Activated CD8-positive, alpha-beta memory T cell treated with anti-CD3 and anti-CD28 coated beads for 24 hours (primary cell): ENCODE measurements at regions not wholly inside any gene's neighbourhood (a gene's known extent, or its start where the extent isn't known, plus 50 kb on each side); places are given as distances from the start of the nearest gene placed in this dataset.

Source experiments
- DNase-seq: peaks from one replicate; pipeline ENCODE4 v3.0.0-alpha.2; 2020

DNA sequence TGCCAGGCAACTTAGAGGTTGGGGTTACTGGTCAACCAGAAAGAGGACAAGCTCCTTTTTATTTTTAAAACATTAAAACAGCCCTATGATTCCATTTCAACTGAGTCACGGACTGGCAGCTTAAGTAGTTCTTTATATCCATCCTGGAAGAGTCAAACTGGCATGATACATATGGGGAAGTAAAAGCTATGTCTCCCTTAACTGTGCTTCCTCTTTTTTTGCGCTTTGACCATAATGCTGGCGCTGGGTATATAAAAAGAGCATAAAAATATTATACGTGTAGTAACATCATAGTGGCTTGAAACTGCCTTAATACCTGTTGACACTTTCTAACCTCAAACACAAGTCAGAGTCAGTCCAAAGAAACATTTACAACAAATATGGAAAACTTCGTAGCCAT lies 274.4 kb downstream of the CSNK1G3 start:
- no peak for DNase-seq

DNA sequence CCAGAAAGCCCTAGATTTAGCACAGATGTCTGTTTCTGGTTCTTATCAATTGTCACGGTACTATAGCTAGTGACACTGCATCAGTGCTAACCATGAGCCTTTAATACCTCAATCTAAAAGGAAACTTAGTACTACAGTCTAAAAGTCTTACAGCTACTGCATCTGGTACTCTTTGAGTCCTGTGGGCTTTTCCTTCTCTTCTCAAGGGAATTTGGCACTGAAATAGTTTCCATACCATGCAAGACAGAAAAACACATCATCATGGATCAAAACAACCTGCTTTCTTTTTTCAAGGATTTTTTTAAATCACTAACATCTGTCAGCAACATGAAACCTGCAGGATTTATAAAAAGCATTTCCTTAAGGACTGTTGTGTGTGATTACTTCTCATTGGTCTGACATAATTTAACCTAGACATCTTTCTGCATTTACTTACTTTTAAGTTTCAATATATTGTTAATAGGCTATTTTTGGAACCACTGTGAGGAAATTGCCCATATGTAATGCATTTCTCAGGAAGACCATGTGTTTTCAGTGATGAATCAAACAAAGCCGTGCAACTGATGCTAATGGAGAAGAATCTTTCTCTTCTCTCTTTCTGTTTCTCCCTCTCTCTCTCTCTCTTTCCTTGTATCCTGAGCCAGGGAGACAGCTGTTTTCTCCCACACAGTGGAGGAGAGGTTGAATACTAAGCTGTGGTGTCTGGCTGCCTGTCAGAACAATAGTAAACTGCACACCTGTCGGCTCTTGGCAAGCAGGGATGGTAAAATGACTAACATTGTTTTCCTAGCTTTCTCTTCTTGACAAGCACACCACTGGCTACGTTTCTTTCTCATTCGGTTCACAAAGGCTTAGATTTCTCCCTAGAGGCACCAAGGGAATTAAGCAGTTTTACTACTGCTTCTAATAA lies 273.4 kb downstream of the CSNK1G3 start:
- no peak for DNase-seq

DNA sequence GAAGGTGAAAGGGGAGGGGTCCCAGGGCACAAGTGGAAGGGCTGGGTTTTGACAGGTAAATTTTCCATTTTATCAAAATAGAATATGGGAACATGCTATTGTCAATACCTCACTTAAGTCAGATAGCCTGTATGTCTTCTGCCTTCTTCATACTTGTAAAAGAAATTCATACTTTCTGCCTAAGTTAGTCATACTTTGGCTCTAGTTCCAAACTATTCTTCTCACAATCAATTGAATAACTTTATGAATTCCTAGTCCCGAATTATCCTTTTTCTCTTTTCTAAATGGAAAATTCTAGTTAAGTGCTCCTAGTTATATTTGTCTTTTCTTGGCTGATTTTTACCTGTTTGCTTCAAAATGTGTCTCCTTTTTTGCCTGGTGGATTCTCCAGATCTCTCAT lies 271.4 kb downstream of the CSNK1G3 start:
- no peak for DNase-seq

DNA sequence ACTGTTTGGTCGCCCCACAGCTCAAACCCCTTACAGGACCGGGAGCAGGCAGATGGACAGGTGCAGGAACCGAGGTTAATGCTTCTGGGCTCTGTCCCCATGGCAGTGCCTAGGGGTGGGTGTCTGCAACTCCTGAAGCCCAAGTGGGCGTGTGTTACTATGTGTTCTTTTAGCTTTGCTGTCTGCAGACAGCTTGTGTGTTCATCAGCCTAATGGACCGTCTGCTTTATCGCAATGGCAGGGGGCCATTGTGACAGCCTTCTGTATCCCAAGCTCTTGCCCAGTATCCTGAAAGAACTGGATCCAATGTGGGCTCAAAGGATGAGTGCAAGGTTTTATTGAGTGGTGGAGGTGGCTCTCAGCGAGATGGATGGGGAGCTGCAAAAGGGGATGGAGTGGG lies 266.7 kb downstream of the CSNK1G3 start:
- DNase-seq = no peak

DNA sequence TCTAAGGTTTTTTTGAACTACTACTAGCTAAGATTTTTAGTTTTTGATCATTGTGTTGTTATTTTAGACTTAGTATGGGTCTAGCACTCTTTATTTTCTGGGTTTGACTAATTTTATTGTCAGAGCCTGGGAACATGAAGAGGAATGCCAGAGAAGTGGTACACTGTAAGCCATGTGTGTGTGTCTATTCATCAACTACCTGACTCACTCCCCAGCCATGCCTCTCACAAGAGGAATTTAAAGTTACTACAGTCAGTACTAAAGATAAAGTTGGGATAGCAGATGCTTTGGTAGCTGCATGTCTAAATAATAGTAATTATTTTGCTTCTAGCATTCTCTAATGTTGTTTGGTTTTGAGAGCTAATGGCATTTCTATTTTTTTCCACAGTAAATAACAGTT lies 264.8 kb downstream of the CSNK1G3 start:
- no peak for DNase-seq

DNA sequence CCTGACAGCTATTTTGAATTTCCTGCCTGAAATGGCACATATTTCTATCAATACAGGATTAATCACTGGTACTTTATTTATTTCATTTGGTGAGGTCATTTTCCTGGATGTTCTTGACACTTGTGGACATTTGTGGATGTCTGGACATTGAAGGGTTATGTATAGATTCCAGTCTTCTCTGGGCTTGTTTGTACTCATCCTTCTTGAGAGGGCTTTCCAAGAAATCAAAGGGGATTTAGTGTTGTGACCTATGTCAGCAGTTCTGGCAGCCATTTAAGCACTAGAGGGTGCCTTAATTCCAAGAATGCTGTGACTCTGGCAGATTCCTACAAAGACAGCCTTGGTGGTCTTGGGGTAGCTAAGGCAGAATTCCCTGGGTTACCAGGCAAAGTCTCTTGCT lies 259.7 kb downstream of the CSNK1G3 start:
- DNase-seq = no peak

DNA sequence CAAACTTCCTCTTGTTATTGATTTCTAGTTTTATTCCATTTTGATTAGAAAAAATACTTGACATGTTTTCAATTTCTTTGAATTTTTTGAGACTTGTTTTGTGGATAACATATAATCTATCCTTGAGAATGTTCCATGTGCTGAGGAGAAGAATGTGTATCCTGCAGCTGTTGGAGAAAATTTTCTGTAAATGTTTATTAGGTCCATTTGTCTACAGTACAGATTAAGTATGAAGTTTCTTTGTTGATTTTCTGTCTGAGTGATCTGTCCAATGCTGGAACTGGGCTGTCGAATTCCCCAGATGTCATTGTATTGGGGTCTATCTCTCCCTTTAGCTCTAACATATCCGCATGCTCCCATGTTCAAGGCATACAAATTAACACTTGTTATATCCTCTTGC lies 251.2 kb downstream of the CSNK1G3 start:
- DNase-seq = no peak

DNA sequence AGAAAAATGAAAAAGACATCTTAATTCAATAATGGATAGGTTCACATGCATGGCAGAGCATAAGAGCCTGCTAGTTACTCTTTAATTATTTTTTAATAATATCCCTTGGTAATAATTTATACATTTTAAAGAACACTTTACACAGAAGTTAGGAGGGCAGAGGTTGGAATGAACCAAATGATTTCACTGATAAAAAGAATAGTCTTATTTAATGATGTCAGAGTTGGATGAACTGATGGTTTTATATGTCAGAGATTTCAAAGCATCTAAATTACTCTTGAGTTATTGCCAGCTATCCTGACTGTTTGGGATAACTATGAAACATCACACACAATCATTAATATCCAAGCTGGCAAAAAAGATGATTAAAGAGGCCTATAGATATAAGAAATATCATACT lies 244.8 kb downstream of the CSNK1G3 start:
- DNase-seq = no peak

DNA sequence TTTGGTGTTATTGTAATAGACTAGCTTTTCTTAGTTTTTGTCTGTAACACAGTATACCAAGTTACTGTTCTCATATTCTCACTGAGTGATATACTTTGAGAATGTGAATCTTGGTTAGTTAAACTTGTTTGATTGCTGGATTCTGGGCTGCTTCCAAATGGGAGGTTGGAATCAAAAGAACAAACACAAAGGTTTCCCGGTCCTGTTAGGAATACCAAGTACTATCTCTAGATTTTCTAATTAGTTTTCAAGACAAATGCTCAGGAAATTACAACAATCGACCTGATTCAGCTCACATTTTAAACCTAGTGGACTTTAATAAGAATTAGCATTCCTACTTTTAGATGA lies 244.3 kb downstream of the CSNK1G3 start:
- no peak for DNase-seq

DNA sequence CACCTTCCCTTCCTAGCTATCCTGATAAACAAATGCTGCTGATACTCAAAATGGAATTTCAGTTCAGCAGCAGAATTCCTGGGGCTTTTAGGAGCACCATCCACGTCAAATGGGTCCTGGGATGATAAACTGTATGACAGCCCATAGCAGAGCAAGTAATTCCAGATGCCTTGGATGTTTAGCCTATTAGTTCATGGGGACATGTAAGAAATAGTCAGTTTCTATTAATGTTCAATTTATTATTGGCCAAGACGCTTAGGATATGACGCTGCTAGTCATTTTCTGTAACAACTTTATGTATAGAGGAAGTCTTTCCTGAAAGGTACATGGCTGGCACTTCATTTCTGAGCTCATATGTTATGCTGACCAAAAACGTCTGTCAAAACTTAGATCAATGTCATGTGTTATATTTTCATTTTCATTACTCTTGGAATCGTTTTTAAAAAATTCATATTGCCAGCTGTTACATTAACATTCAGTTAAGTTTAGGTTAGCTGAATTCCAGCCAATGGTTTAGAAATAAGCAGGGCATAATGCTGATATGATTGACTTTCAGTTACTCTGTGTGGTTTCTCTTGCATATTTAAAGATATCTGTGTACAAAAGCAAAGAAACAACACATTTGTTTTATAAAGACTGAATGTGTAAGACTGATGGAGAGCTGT lies 243.8 kb downstream of the CSNK1G3 start:
- no peak for DNase-seq

DNA sequence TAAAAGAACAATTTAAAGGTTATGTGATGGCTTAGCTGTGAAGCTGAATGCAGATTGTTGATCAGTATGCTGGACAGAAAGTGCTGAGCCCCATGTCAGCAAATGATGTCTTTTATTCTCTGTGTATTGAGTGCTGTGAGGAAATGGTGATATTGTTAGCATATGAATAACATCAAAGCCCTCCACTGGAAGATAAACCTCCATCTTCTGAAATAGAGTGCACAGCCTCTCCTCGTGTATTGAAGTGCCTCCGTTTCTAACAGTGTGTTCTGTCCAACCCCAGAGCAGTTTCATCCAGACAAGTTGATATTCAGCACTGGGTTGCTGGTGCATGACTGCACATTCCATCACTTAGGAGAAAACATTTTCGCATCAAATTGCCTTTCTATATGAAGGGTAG lies 242.9 kb downstream of the CSNK1G3 start:
- DNase-seq = no peak

DNA sequence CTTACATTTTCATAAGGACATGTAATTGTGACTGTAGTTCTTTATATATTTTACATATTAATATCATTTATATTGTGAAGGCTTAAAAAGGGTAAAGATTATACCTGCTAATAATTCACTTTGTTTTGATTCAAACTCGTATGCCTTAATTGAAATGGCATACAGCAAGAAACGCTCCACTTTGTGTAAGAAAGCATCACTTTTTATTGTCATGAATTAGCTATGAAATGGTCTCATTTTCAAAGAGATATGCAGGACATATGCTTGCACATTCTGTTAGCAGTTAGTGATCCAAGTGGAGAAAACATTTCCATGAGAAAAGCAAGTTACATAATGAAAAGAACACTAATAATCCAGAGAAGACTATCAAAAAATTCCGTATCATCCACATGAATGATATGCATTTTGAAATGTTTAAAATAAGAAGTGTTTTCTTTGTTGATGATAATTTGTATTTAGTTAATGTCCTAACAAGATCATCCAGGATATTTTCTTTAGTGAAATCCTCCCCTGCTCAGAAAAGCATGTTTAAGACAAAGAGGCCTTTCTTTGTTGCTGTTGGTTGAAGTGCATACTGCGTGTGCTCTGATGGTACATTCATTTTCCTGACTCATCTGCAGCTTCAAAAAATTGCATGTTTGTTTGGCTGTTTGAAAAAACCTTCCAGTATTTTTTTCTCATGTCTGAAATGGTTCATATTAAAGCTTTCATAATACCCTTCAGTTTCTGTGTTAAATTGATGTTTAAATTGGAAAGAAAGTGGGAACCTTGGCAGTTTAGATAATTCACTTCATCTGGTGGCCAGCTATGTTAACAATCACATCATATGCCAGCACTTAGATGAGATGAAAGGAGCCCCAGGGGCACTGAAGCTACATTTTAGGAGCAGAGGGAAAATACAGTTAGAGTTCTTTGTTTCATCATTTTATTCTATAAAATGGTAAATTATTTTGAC lies 242.2 kb downstream of the CSNK1G3 start:
- no peak for DNase-seq

DNA sequence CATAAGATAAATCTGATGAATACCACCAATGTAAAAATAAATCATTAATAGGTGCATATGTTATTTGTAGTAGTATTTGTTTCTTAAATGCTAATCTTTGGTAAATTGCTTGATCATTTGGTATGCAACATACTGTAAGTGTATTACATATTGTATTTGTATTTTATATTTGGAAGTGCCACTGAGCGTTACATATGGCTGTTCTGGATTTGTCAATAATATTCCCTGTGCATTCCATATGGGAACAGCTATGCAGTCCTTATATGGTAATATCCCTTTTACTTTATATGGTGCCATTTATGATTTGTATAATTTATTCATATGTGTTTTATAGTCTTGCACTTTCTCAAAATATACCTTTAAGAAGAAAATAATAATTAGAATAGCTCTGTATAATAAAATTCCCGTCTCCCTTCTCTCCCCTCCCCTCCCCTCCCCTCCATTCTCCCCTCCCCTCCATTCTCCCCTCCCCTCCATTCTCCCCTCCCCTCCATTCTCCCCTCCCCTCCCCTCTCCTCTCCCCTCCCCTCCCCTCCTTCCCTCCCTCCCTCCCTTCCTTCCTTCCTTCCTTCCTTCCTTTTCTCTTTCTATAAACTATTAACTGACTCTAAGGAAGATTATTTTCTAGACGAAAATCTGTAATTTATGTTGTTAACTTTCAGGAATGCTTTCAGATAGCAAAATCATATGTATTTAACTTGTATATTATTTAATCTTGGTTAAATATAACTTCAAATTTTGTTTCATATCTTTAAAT lies 241.4 kb downstream of the CSNK1G3 start:
- no peak for DNase-seq

DNA sequence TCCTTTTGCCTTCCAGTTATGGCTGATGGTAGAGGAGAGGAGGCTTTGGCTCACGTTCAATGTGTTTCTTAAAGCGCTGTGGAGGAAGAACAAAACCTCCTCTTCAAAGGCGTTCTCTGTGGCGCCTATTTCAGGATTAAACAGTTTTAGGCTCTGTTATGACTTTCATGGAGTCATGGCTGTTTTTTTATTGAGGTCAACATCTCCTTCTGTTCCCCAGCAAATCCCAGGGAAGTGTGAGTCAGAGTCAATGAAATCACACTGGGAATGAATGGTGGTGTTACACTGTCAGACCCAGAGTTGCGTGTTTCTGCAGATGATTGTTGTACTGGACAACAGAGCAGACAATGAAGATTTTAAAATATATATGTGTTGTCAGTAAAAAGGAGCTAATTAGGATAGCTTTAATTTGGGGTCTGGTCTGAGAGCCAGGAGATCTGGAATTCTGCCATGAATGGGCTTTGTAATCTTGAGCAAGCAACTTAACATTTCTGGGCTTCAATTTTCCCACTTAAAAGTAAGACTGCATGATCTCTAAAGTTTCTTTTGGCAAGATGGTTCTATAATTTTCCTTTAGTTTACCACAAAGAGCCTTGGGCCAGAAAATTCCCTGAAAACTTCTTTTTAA lies 240.7 kb downstream of the CSNK1G3 start:
- DNase-seq = no peak

DNA sequence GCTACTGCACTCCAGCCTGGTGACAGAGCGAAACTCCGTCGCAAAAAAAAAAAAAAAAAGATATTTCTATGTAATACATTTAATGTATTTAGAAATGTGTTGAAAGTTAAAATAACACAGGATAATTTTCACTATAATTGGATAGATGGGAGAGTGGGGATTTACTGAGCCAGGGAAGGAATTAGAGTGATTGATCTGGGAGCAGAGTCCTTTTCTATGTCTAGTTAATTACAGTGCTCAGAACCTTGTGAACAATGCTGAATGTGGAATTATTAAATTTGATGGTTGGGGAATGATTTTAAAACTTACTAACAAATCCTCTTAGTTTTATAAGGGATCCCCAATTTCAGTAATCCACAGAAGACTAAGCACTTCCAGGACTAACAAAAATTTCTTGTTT lies 239.7 kb downstream of the CSNK1G3 start:
- DNase-seq = no peak

DNA sequence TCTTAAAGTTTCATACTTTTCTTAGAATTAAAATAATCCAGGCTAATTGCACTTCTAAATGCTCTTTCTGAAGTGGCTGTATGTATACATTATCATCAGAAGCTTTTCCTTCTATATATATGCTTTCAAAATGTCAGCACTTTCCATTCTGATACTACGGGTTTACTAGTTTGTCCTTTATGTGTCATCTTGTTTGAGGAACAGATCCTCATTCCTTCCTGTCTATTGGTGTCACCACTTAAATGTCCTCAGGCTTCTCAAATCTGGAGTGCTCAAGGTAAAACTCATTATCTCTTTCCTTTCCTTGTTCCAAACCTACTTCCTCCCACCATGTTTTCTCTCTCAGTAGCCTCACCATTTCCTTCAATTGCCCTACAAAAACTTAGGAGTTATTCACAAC lies 236.3 kb downstream of the CSNK1G3 start:
- no peak for DNase-seq

DNA sequence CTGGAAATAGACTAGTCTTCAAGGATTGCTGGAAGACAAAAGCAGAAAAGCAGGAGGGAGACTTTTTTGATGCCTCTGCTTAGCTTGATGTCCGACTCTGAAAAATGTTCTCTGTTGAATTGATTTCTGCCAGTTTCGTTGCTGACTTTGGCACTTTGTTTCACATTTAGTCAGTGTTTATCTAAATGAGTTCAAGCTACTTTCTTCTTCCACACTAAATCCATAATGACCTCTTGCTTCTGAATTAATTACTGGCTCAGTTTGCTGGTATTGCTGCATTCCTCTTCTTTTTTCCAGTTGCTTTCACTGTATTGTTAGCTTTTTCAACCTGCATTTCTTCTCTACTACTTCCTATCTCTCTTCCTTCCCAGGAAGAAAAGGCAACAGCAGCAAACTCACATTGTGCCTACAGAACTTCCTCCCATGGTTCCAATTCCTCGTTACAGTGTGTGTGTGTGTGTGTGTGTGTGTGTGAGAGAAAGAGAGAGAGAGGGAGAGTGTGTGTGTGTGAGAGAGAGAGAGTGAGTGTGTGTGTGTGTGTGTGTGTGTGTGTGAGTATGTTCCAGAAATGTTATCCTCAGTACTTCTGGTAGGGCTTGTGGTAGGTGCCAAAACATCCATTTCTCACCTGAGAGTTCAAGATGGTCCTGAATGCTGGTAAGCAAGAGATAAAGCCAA lies 234.8 kb downstream of the CSNK1G3 start:
- DNase-seq = no peak

DNA sequence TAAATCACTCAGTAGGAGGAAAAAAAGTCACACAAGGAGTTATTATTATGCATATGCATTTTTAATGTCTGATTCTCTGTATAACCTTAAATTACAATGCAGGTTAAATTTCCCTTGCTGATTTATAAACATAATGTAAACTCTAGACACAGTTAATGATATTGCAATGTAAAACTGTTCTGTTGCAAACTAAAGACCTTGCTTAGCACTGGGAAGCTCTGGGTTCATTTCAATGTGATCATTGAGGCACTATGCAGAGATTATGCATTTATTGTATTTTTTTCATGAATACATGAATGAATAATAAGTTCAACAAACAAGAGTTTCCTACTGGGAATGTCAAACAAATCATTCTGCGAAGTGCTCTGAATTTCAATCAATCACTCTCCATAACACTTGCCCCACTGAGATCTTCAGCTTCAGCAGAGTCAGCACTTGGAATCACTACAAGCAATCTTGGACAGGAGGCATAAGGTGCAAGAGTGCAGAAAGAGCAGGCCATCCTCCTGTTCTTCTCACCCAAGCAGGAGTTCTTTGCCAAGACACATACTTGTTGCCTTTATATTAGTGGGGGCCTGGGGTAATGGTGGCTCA lies 232.1 kb downstream of the CSNK1G3 start:
- DNase-seq = no peak

DNA sequence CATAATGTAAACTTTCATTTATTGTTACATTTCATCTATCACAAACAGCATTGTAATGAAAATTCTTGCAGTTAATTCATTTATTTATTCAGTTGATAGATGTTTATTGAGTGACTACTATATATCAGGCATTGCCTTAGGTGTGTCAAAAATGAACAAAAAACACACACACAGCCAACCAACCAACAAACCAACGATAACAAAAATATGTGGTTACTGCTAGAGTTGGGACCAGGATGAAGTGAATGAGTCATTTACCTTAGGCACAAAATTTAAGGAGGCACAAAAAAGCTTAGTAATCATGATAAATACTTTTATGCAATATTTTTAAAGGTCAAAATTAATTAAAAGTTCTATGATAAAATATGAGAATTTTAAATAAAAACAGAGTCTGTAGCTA lies 223.4 kb downstream of the CSNK1G3 start:
- DNase-seq = no peak

DNA sequence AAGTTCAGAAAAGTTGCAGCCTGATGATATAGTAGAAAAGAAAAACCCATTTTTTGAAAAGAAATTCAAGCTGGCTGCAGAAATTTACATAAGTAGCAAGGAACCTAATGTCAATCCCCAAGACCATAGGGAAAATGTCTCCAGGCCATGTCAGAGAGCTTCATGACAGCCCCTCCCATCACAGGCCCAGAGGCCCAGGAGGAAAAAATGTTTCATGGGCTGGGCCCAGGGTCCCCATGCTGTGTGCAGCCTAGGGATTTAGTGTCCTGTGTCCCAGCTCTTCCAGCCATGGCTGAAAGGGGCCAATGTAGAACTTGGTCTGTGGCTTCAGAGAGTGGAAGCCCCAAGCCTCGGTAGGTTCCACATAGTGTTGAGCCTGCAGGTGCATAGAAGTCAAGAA lies 220.3 kb downstream of the CSNK1G3 start:
- DNase-seq = no peak

DNA sequence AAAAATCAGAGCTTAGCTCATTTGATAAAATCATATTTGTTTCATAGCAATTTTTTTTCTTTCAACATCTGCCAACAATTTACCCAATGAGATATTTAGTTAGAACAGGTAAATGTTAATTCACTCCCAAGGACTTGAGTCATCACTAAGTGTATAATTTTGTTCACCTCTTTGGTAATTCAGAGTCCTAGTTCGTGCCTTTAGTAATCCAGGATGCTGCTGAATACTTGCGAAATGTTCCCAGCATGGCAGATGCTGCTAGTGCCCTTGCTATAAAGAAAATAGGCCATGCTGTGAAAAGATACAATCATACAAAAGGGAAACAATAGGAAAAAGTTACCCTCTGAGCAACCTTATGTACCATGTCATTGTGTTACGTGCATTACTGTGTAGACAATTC lies 210.5 kb downstream of the CSNK1G3 start:
- DNase-seq = no peak
